IMR-90 (cell line): ENCODE measurements at regions not wholly inside any gene's neighbourhood (a gene's known extent, or its start where the extent isn't known, plus 50 kb on each side); places are given as distances from the start of the nearest gene placed in this dataset.

Experiments used
- ATAC-seq: fragments of 200-7000 bp; cut with Tn5 transposase; 2 replicates; pipeline ENCODE4 v1.9.1; 2020; ENCODE audit warnings: low read depth, mild to moderate bottlenecking, moderate library complexity
- BruUV-seq: library from RNA; stranded (reverse); fragments of 400-500 nt; replicated peaks from 2 replicates; lab custom pipeline; 2021; lab: Mats Ljungman, UMichigan
- CTCF ChIA-PET: fragments of 300-600 bp; formaldehyde crosslinking; extraction: SDS; loops from one replicate; lab custom pipeline; 2021; ENCODE audit warnings: antibody characterized with exemption; lab: Yijun Ruan, JAX
- POLR2A ChIA-PET: fragments of 300-600 bp; sonication (Branson Sonifier 250); formaldehyde crosslinking; loops from one replicate; lab custom pipeline; 2022; ENCODE audit warnings: antibody characterized with exemption; ENCODE audit not compliant: unreplicated experiment; lab: Charles Lee
- DNase-seq: peaks from one replicate; pipeline ENCODE4 v3.0.0; 2013
- H2AFZ ChIP-seq: replicated peaks from 2 replicates; pipeline ENCODE3; 2013; ENCODE audit warnings: low read length, mild to moderate bottlenecking; ENCODE audit not compliant: poor library complexity
- H2AK5ac ChIP-seq: 2 replicates; pipeline ENCODE4 v1.6.1; 2013; ENCODE audit warnings: low read depth, low read length, inconsistent platforms
- H2AK9ac ChIP-seq: replicated peaks from 2 replicates; pipeline ENCODE3; 2013; ENCODE audit warnings: mild to moderate bottlenecking, low read depth, low read length, moderate library complexity; ENCODE audit not compliant: poor library complexity
- H2BK120ac ChIP-seq: 2 replicates; pipeline ENCODE4 v1.6.1; 2013; ENCODE audit warnings: low read depth, low read length, inconsistent platforms
- H2BK15ac ChIP-seq: 3 replicates; pipeline ENCODE4 v1.6.1; 2013; ENCODE audit warnings: low read depth, low read length, inconsistent platforms
- H2BK20ac ChIP-seq: 2 replicates; pipeline ENCODE4 v1.6.1; 2013; ENCODE audit warnings: low read depth, mild to moderate bottlenecking, inconsistent platforms, low read length, moderate library complexity
- H2BK5ac ChIP-seq: 2 replicates; pipeline ENCODE4 v1.6.1; 2013; ENCODE audit warnings: mild to moderate bottlenecking, low read depth, low read length, inconsistent platforms; ENCODE audit not compliant: poor library complexity, severe bottlenecking
- H3K14ac ChIP-seq: replicated peaks from 2 replicates; pipeline ENCODE4 v1.6.1; 2013; ENCODE audit warnings: low read depth, low read length, inconsistent platforms
- H3K18ac ChIP-seq: 2 replicates; pipeline ENCODE4 v1.6.1; 2013; ENCODE audit warnings: low read depth, low read length, control low read depth
- H3K23ac ChIP-seq: 2 replicates; pipeline ENCODE4 v1.6.1; 2013; ENCODE audit warnings: low read depth, low read length, inconsistent platforms
- H3K27ac ChIP-seq: 2 replicates; pipeline ENCODE4 v1.5.1; 2013; ENCODE audit warnings: mild to moderate bottlenecking, control low read depth, low read length; ENCODE audit not compliant: insufficient read depth
- H3K27me3 ChIP-seq: 2 replicates; pipeline ENCODE4 v1.6.1; 2013; ENCODE audit warnings: low read length; ENCODE audit not compliant: control insufficient read depth, insufficient read depth
- H3K36me3 ChIP-seq: 2 replicates; pipeline ENCODE4 v1.6.1; 2013; ENCODE audit warnings: low read length, mixed read lengths; ENCODE audit not compliant: control insufficient read depth, insufficient read depth
- H3K4ac ChIP-seq: 2 replicates; pipeline ENCODE4 v1.6.1; 2013; ENCODE audit warnings: low read depth, low read length, inconsistent platforms
- H3K4me1 ChIP-seq: 2 replicates; pipeline ENCODE4 v1.6.1; 2013; ENCODE audit warnings: low read length, mixed read lengths; ENCODE audit not compliant: control insufficient read depth, insufficient read depth
- H3K4me2 ChIP-seq: 2 replicates; pipeline ENCODE4 v1.6.1; 2013; ENCODE audit warnings: low read depth, mild to moderate bottlenecking, control low read depth, low read length, moderate library complexity
- H3K4me3 ChIP-seq: 2 replicates; pipeline ENCODE4 v1.5.1; 2013; ENCODE audit warnings: low read depth, mild to moderate bottlenecking, control low read depth, low read length, moderate library complexity; ENCODE audit not compliant: insufficient read depth
- H3K56ac ChIP-seq: 2 replicates; pipeline ENCODE4 v1.6.1; 2013; ENCODE audit warnings: low read length, inconsistent platforms; ENCODE audit not compliant: insufficient read depth; ENCODE audit errors: extremely low read depth
- H3K79me1 ChIP-seq, 2 experiments: 2 replicates each; pipeline ENCODE4 v1.6.1; 2013; ENCODE audit warnings: low read length in 2 of 2, inconsistent platforms in 1 of 2, low read depth in 1 of 2
- H3K9ac ChIP-seq: 2 replicates; pipeline ENCODE4 v1.6.1; 2013; ENCODE audit warnings: low read depth, low read length, control low read depth
- H3K9me1 ChIP-seq: 2 replicates; pipeline ENCODE4 v1.6.1; 2013; ENCODE audit warnings: low read length, inconsistent platforms; ENCODE audit not compliant: insufficient read depth
- H3K9me3 ChIP-seq: 2 replicates; pipeline ENCODE4 v1.6.1; 2013; ENCODE audit warnings: low read length; ENCODE audit not compliant: control insufficient read depth, insufficient read depth
- H4K20me1 ChIP-seq: 2 replicates; pipeline ENCODE4 v1.6.1; 2013; ENCODE audit warnings: low read length, inconsistent platforms; ENCODE audit not compliant: insufficient read depth
- H4K5ac ChIP-seq: 2 replicates; pipeline ENCODE4 v1.6.1; 2013; ENCODE audit warnings: mild to moderate bottlenecking, low read depth, low read length, control low read depth
- H4K8ac ChIP-seq, 2 experiments: 2 replicates each; pipeline ENCODE4 v1.6.1; 2013; ENCODE audit warnings: low read depth in 2 of 2, low read length in 2 of 2, control low read depth in 1 of 2, inconsistent platforms in 1 of 2
- H4K91ac ChIP-seq: 2 replicates; pipeline ENCODE4 v1.6.1; 2013; ENCODE audit warnings: low read depth, low read length, inconsistent platforms; ENCODE audit not compliant: insufficient read depth
- BHLHE40 ChIP-seq: fragments of 150-350 bp; IDR thresholded peaks from 2 replicates; pipeline ENCODE4 v1.6.1; 2016; ENCODE audit warnings: mild to moderate bottlenecking, low read depth, low read length
- CEBPB ChIP-seq: IDR thresholded peaks from 2 replicates; pipeline ENCODE4 v1.6.1; 2012; ENCODE audit warnings: low read depth, low read length, improper control_type of control experiment
- CTCF ChIP-seq: conservative IDR thresholded peaks from 2 replicates; pipeline ENCODE4 v1.5.1; 2012; ENCODE audit warnings: mild to moderate bottlenecking, low read depth, low read length, improper control_type of control experiment
- ELK1 ChIP-seq: fragments of 150-350 bp; IDR thresholded peaks from 2 replicates; pipeline ENCODE4 v1.6.1; 2016; ENCODE audit warnings: low read depth, mild to moderate bottlenecking, low read length, moderate library complexity, borderline replicate concordance
- FOS ChIP-seq: fragments of 150-350 bp; IDR thresholded peaks from 2 replicates; pipeline ENCODE4 v1.6.1; 2016; ENCODE audit warnings: low read depth, low read length
- MAFK ChIP-seq: IDR thresholded peaks from 2 replicates; pipeline ENCODE4 v1.6.1; 2012; ENCODE audit warnings: low read depth, low read length, improper control_type of control experiment
- MAZ ChIP-seq: IDR thresholded peaks from 2 replicates; pipeline ENCODE4 v1.6.1; 2012; ENCODE audit warnings: low read depth, mild to moderate bottlenecking, low read length, improper control_type of control experiment, moderate library complexity, borderline replicate concordance
- MXI1 ChIP-seq: IDR thresholded peaks from 2 replicates; pipeline ENCODE4 v1.6.1; 2012; ENCODE audit warnings: low read depth, mild to moderate bottlenecking, low read length, moderate library complexity, borderline replicate concordance
- NFE2L2 ChIP-seq: fragments of 150-350 bp; IDR thresholded peaks from 2 replicates; pipeline ENCODE4 v1.6.1; 2016; ENCODE audit warnings: low read depth, mild to moderate bottlenecking, low read length
- POLR2A ChIP-seq: IDR thresholded peaks from 2 replicates; pipeline ENCODE4 v1.6.1; 2012; ENCODE audit warnings: mild to moderate bottlenecking, low read depth, low read length
- RAD21 ChIP-seq: IDR thresholded peaks from 2 replicates; pipeline ENCODE4 v1.6.1; 2012; ENCODE audit warnings: low read length, improper control_type of control experiment
- RCOR1 ChIP-seq: IDR thresholded peaks from 2 replicates; pipeline ENCODE4 v1.6.1; 2012; ENCODE audit warnings: mild to moderate bottlenecking, low read length, improper control_type of control experiment; ENCODE audit not compliant: insufficient replicate concordance
- RFX5 ChIP-seq: IDR thresholded peaks from 2 replicates; pipeline ENCODE4 v1.8.0; 2012; ENCODE audit warnings: low read depth, mild to moderate bottlenecking, low read length, moderate library complexity
- SMC3 ChIP-seq: fragments of 150-350 bp; IDR thresholded peaks from 2 replicates; pipeline ENCODE4 v1.6.1; 2016; ENCODE audit warnings: low read depth, mild to moderate bottlenecking, antibody characterized with exemption, low read length, moderate library complexity
- USF2 ChIP-seq: fragments of 150-350 bp; IDR thresholded peaks from 2 replicates; pipeline ENCODE4 v1.6.1; 2017; ENCODE audit warnings: mild to moderate bottlenecking, antibody characterized with exemption, low read length, low read depth
- WGBS, 2 experiments: methylation state at CpG; one replicate each; pipeline versions ENCODE4 v1.1.5 to v1.1.7; 2013; ENCODE audit warnings: missing lambda C conversion rate in 2 of 2; ENCODE audit not compliant: insufficient read length in 1 of 2; ENCODE audit errors: extremely low coverage in 2 of 2; 5-methylcytosine and 5-hydroxymethylcytosine counted together
- dilution Hi-C: fragments of 300-500 bp; cut with HindIII; formaldehyde crosslinking; loops from one replicate; pipeline ENCODE4 v1.14.3; 2018; ENCODE audit warnings: low sequenced_read_pairs; ENCODE audit not compliant: unreplicated experiment
- in situ Hi-C: fragments of 300-500 bp; cut with MboI; formaldehyde crosslinking; loops from 3 replicates; pipeline ENCODE4 v1.14.3; 2019; ENCODE audit warnings: low sequenced_read_pairs, inconsistent platforms, mixed read lengths
- intact Hi-C: fragments of 100-400 bp; cut with micrococcal nuclease; formaldehyde crosslinking; loops from 2 replicates; pipeline ENCODE4 v1.10.0; 2022

GRCh38 chr7:85322252-85322651 is 135.4 kb upstream of the SEMA3D start:
- Histone ChIP-seq H3K4me1 (no peaks in the 10 kb centered on the region), H4K20me1 (no peaks in the 10 kb centered on the region), H4K5ac (no peak overlapping the region), H2BK15ac (no peak overlapping the region), H3K23ac (no peak overlapping the region), H3K27ac (no peak overlapping the region), H3K56ac (no peak overlapping the region), H3K79me1 (no peaks in the 10 kb centered on the region), H4K8ac (no peak overlapping the region), H3K27me3 (no peaks in the 10 kb centered on the region), H2AK9ac (no peak overlapping the region), H2AFZ (no peak overlapping the region), H3K4me2 (no peak overlapping the region), H3K4me3 (no peak overlapping the region), H3K36me3 (no peaks in the 10 kb centered on the region), H2BK5ac (no peak overlapping the region), H3K9me1 (no peaks in the 10 kb centered on the region), H3K9me3 (no peaks in the 10 kb centered on the region), H2BK20ac (no peak overlapping the region), H3K18ac (no peak overlapping the region), H2BK120ac (no peak overlapping the region), H4K91ac (no peak overlapping the region), H3K4ac (no peak overlapping the region), H2AK5ac (no peak overlapping the region), H3K9ac (no peak overlapping the region), H3K14ac (no peak overlapping the region)
- ATAC-seq (no peak), DNase-seq (no peak)
- 75% methylated on average over 1 of the region's 4 CpGs; no CpG with 5 or more reads in 1 of the 2 experiments for WGBS, 2 experiments
- CTCF ChIA-PET = no interaction called here
- dilution Hi-C loops = no loop called here
- POLR2A ChIA-PET = no interaction called here
- TF ChIP-seq USF2 (no peak), NFE2L2 (no peak), MAZ (no peak), RCOR1 (no peak), SMC3 (no peak), MXI1 (no peak), FOS (no peak), BHLHE40 (no peak), MAFK (no peak), RFX5 (no peak), CEBPB (no peak), RAD21 (no peak), CTCF (no peak), POLR2A (no peak), ELK1 (no peak)
- in situ Hi-C loops = no loop called here
- no TSS peak for BruUV-seq
- intact Hi-C loops = no loop called here
